ENCODE measurements at regions not wholly inside any gene's neighbourhood (a gene's known extent, or its start where the extent isn't known, plus 50 kb on each side); places are given as distances from the start of the nearest gene placed in this dataset.

DNA sequence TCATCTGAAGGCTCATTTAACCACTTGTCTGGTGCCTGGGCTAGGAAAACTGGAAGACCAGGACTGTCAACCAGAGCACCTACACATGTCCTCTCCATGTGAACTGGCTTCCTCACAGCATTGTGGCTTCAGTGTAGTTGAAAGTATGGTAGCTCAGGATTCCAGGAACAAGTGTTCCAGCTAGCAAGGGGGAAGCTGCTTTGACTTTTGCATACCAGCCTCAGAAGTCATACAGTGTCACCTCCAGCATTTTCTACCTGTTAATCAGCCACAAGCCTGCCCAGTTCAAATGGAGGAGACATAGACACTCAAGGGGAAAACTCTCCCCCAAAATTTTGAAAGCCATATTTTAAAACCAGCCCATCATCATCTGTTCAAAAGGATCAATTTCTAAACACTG is 212.8 kb upstream of the CAND1 start:
- TF ChIP-seq, protein P1, sequence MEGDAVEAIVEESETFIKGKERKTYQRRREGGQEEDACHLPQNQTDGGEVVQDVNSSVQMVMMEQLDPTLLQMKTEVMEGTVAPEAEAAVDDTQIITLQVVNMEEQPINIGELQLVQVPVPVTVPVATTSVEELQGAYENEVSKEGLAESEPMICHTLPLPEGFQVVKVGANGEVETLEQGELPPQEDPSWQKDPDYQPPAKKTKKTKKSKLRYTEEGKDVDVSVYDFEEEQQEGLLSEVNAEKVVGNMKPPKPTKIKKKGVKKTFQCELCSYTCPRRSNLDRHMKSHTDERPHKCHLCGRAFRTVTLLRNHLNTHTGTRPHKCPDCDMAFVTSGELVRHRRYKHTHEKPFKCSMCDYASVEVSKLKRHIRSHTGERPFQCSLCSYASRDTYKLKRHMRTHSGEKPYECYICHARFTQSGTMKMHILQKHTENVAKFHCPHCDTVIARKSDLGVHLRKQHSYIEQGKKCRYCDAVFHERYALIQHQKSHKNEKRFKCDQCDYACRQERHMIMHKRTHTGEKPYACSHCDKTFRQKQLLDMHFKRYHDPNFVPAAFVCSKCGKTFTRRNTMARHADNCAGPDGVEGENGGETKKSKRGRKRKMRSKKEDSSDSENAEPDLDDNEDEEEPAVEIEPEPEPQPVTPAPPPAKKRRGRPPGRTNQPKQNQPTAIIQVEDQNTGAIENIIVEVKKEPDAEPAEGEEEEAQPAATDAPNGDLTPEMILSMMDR (IDR thresholded peaks at IDR 0.05): no peak
- no peak for TF ChIP-seq POLR2A (IDR thresholded peaks at IDR 0.05)

All from transverse colon (tissue), 3 donors.